C4-2B (cell line): ENCODE measurements at regions not wholly inside any gene's neighbourhood (a gene's known extent, or its start where the extent isn't known, plus 50 kb on each side); places are given as distances from the start of the nearest gene placed in this dataset.

Source experiments
- ZFX ChIP-seq: fragments of 450-650 bp; IDR thresholded peaks from 2 replicates; pipeline ENCODE4 v1.6.1; 2017
- TF ChIP-seq, protein P1 (sequence below): fragments of 450-650 bp; conservative IDR thresholded peaks from 2 replicates; pipeline ENCODE4 v1.5.1; 2017; ENCODE audit warnings: mild to moderate bottlenecking

DNA sequence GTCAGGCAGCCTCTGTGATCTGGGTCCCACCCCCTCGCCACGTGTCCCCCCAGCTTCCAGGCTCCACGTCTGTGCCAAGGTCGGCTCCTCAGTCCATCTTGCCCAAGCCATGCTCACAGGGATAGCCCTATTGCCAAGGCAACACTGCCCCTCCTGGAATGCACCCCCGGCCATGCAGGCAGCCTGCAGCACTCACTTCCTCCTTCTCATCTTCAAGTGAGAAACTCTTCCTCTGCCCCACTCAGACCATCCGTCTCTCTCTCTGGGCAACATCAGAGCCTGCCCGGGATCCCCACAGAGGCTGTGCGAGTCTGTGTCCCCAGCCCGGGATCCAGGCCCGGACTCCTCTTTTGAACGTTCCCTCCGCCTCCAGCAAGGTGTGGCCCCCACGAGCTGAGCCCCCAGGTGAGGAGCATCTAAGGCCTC, 852.3 kb downstream of the BRD1 start:
- TF ChIP-seq, protein P1, sequence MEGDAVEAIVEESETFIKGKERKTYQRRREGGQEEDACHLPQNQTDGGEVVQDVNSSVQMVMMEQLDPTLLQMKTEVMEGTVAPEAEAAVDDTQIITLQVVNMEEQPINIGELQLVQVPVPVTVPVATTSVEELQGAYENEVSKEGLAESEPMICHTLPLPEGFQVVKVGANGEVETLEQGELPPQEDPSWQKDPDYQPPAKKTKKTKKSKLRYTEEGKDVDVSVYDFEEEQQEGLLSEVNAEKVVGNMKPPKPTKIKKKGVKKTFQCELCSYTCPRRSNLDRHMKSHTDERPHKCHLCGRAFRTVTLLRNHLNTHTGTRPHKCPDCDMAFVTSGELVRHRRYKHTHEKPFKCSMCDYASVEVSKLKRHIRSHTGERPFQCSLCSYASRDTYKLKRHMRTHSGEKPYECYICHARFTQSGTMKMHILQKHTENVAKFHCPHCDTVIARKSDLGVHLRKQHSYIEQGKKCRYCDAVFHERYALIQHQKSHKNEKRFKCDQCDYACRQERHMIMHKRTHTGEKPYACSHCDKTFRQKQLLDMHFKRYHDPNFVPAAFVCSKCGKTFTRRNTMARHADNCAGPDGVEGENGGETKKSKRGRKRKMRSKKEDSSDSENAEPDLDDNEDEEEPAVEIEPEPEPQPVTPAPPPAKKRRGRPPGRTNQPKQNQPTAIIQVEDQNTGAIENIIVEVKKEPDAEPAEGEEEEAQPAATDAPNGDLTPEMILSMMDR = no peak
- TF ChIP-seq ZFX = no peak
